HCT116 (cell line): ENCODE measurements at regions not wholly inside any gene's neighbourhood (a gene's known extent, or its start where the extent isn't known, plus 50 kb on each side); places are given as distances from the start of the nearest gene placed in this dataset.

Experiments used
- ATAC-seq: fragments of 200-7000 bp; cut with Tn5 transposase; 2 replicates; pipeline ENCODE4 v1.9.1; 2020; ENCODE audit warnings: mild to moderate bottlenecking, moderate library complexity
- BruUV-seq: library from RNA; stranded (reverse); fragments of 400-500 nt; replicated peaks from 2 replicates; lab custom pipeline; 2021; lab: Mats Ljungman, UMichigan
- CTCF ChIA-PET: fragments of 300-600 bp; sonication (Branson Sonifier 250); formaldehyde crosslinking; loops from one replicate; lab custom pipeline; 2021; ENCODE audit warnings: antibody characterized with exemption; lab: Charles Lee
- POLR2A ChIA-PET: fragments of 300-600, 350-600 bp; sonication (Branson Sonifier 250); formaldehyde crosslinking; loops from one replicate; lab custom pipeline; 2021; ENCODE audit warnings: antibody characterized with exemption; lab: Charles Lee
- RAD21 ChIA-PET, 2 experiments: fragments of 300-600 bp; sonication (Branson Sonifier 250); formaldehyde crosslinking; loops; one replicate each; lab custom pipeline; 2023; ENCODE audit warnings: low total read pairs in 2 of 2; ENCODE audit not compliant: uncharacterized antibody in 2 of 2, unreplicated experiment in 2 of 2, low non-redundant PET in 1 of 2; lab: Charles Lee
- DNase-seq: peaks from one replicate; pipeline ENCODE4 v3.0.0-alpha.2; 2010; ENCODE audit warnings: low read depth, low spot score
- H2AFZ ChIP-seq: fragments of 200-600 bp; shearing (Covaris generic), sonication (generic); 2 replicates; pipeline ENCODE4 v1.6.1; 2017; ENCODE audit warnings: low read depth, mixed run types, mixed read lengths, antibody characterized with exemption, low read length; ENCODE audit not compliant: poor library complexity, severe bottlenecking
- H3K27ac ChIP-seq: 2 replicates; pipeline ENCODE4 v1.5.1; 2012; ENCODE audit warnings: low read depth, low read length
- H3K27me3 ChIP-seq: fragments of 200-600 bp; sonication (generic); 2 replicates; pipeline ENCODE4 v1.6.1; 2016; ENCODE audit warnings: mixed run types, low read length, mixed read lengths; ENCODE audit not compliant: insufficient read depth
- H3K36me3 ChIP-seq, 2 experiments: fragments of 200-500 bp in 1 of 2; fragments of 200-600 bp in 1 of 2; sonication (Bioruptor generic) in 1 of 2; sonication (generic) in 1 of 2; 2 replicates each; pipeline versions ENCODE4 v1.5.1 to v1.6.1; 2014 to 2016; ENCODE audit warnings: low read length in 2 of 2, inconsistent platforms in 1 of 2, mixed read lengths in 1 of 2, mixed run types in 1 of 2; ENCODE audit not compliant: insufficient read depth in 2 of 2, control insufficient read depth in 1 of 2
- H3K4me1 ChIP-seq, 2 experiments: fragments of 200-600 bp in 1 of 2; sonication (generic) in 1 of 2; 2 replicates each; pipeline versions ENCODE4 v1.5.1 to v1.6.1; 2012 to 2017; ENCODE audit warnings: low read length in 2 of 2, inconsistent platforms in 1 of 2, mild to moderate bottlenecking in 1 of 2, mixed read lengths in 1 of 2, mixed run types in 1 of 2, moderate library complexity in 1 of 2; ENCODE audit not compliant: insufficient read depth in 2 of 2, control insufficient read depth in 1 of 2
- H3K4me2 ChIP-seq: fragments of 200-600 bp; sonication (generic); 2 replicates; pipeline ENCODE4 v1.6.1; 2017; ENCODE audit warnings: mixed run types, low read length, mixed read lengths
- H3K4me3 ChIP-seq, 2 experiments: fragments of 200-600 bp in 1 of 2; sonication (generic) in 1 of 2; replicated peaks in 1 of 2; 2 replicates each; pipeline ENCODE4 v1.5.1; 2011 to 2016; ENCODE audit warnings: low read length in 2 of 2, control low read depth in 1 of 2, low read depth in 1 of 2, mild to moderate bottlenecking in 1 of 2, mixed read lengths in 1 of 2, mixed run types in 1 of 2
- H3K79me2 ChIP-seq: fragments of 200-600 bp; sonication (generic); 2 replicates; pipeline ENCODE4 v1.6.1; 2017; ENCODE audit warnings: mild to moderate bottlenecking, mixed run types, low read length, moderate library complexity, mixed read lengths; ENCODE audit not compliant: insufficient read depth
- H3K9ac ChIP-seq: fragments of 200-600 bp; sonication (generic); 2 replicates; pipeline ENCODE4 v1.6.1; 2016; ENCODE audit warnings: low read length, mixed read lengths
- H3K9me2 ChIP-seq: fragments of 200-600 bp; sonication (generic), shearing (Covaris generic); 2 replicates; pipeline ENCODE4 v1.6.1; 2017; ENCODE audit warnings: mixed run types, mild to moderate bottlenecking, moderate library complexity; ENCODE audit not compliant: insufficient read depth
- H3K9me3 ChIP-seq, 2 experiments: fragments of 200-500 bp in 1 of 2; fragments of 200-600 bp in 1 of 2; sonication (Bioruptor generic) in 1 of 2; sonication (generic) in 1 of 2; 2 replicates each; pipeline ENCODE4 v1.6.1; 2014 to 2017; ENCODE audit warnings: low read length in 2 of 2, mixed read lengths in 2 of 2, inconsistent platforms in 1 of 2, low read depth in 1 of 2, mild to moderate bottlenecking in 1 of 2, mixed run types in 1 of 2, moderate library complexity in 1 of 2; ENCODE audit not compliant: control insufficient read depth in 1 of 2, insufficient read depth in 1 of 2
- H4K20me1 ChIP-seq: fragments of 200-600 bp; sonication (generic), shearing (Covaris generic); 2 replicates; pipeline ENCODE4 v1.6.1; 2017; ENCODE audit warnings: mixed run types, mild to moderate bottlenecking, moderate library complexity; ENCODE audit not compliant: insufficient read depth
- ATF3 ChIP-seq: IDR thresholded peaks from 2 replicates; pipeline ENCODE4 v1.6.1; 2012
- CBX3 ChIP-seq: IDR thresholded peaks from 2 replicates; pipeline ENCODE4 v1.6.1; 2012; ENCODE audit warnings: low read depth
- CEBPB ChIP-seq: IDR thresholded peaks from 2 replicates; pipeline ENCODE4 v1.6.1; 2012; ENCODE audit warnings: low read depth
- CTCF ChIP-seq, 3 experiments: fragments of 200-600 bp in 1 of 3; sonication (generic) in 1 of 3; IDR thresholded peaks in 2 of 3; conservative IDR thresholded peaks in 1 of 3; 2 replicates each; pipeline ENCODE4 v1.5.1; 2012 to 2017; ENCODE audit warnings: low read depth in 2 of 3, low read length in 2 of 3, antibody characterized with exemption in 1 of 3, borderline replicate concordance in 1 of 3, control low read depth in 1 of 3, mild to moderate bottlenecking in 1 of 3, mixed read lengths in 1 of 3, mixed run types in 1 of 3, moderate library complexity in 1 of 3; ENCODE audit not compliant: insufficient read depth in 1 of 3
- EZH2 ChIP-seq: fragments of 200-600 bp; sonication (generic); IDR thresholded peaks from 2 replicates; pipeline ENCODE4 v1.6.1; 2017; ENCODE audit warnings: antibody characterized with exemption, mixed run types
- EZH2phosphoT487 ChIP-seq: fragments of 200-600 bp; IDR thresholded peaks from 2 replicates; pipeline ENCODE4 v1.6.1; 2018; ENCODE audit warnings: antibody characterized with exemption, borderline replicate concordance
- JUND ChIP-seq: IDR thresholded peaks from 2 replicates; pipeline ENCODE4 v1.6.1; 2012
- POLR2A ChIP-seq: IDR thresholded peaks from 2 replicates; pipeline ENCODE4 v1.7.0; 2011; ENCODE audit warnings: borderline replicate concordance; ENCODE audit not compliant: insufficient read depth, insufficient read length; ENCODE audit errors: extremely low read depth
- POLR2AphosphoS5 ChIP-seq: IDR thresholded peaks from 2 replicates; pipeline ENCODE4 v1.6.1; 2011; ENCODE audit warnings: mild to moderate bottlenecking, low read depth, low read length, moderate library complexity
- SIN3A ChIP-seq: IDR thresholded peaks from 2 replicates; pipeline ENCODE4 v1.6.1; 2012; ENCODE audit warnings: low read depth
- SRF ChIP-seq: IDR thresholded peaks from 2 replicates; pipeline ENCODE4 v1.6.1; 2012; ENCODE audit warnings: low read depth
- TCF7L2 ChIP-seq: IDR thresholded peaks from 2 replicates; pipeline ENCODE4 v1.7.0; 2011; ENCODE audit warnings: borderline replicate concordance, inconsistent platforms; ENCODE audit not compliant: insufficient read depth, insufficient read length; ENCODE audit errors: extremely low read depth
- YY1 ChIP-seq: IDR thresholded peaks from 2 replicates; pipeline ENCODE4 v1.6.1; 2011; ENCODE audit warnings: low read length, low read depth, moderate library complexity, mild to moderate bottlenecking; ENCODE audit not compliant: insufficient replicate concordance; ENCODE audit errors: extremely low read depth
- ZBTB33 ChIP-seq: IDR thresholded peaks from 2 replicates; pipeline ENCODE4 v1.6.1; 2011; ENCODE audit warnings: mild to moderate bottlenecking, low read length, moderate library complexity; ENCODE audit not compliant: insufficient replicate concordance; ENCODE audit errors: extremely low read depth
- ZFX ChIP-seq: fragments of 450-650 bp; IDR thresholded peaks from 2 replicates; pipeline ENCODE4 v1.6.1; 2017
- ZNF274 ChIP-seq: fragments of 200-500 bp; sonication (Bioruptor generic); IDR thresholded peaks from 2 replicates; pipeline ENCODE4 v1.6.1; 2014; ENCODE audit warnings: mild to moderate bottlenecking, low read depth, low read length, inconsistent platforms
- intact Hi-C: fragments of 100-400 bp; cut with micrococcal nuclease; formaldehyde crosslinking; loops from 2 replicates; pipeline ENCODE4 v1.10.0; 2022

- Histone ChIP-seq H3K4me2 (no peak overlapping the region), H3K9me3 (no peaks in the 10 kb centered on the region), H4K20me1 (no peaks in the 10 kb centered on the region), H3K79me2 (no peaks in the 10 kb centered on the region), H3K27ac (no peak overlapping the region), H3K36me3 (no peaks in the 10 kb centered on the region), H3K4me3 (no peak overlapping the region), H3K4me1 (no peaks in the 10 kb centered on the region), H3K9me2 (no peaks in the 10 kb centered on the region), H3K9ac (no peak overlapping the region), H2AFZ (no peak overlapping the region), H3K27me3 (no peaks in the 10 kb centered on the region)
- TF ChIP-seq EZH2phosphoT487, result no peak
- no peak for TF ChIP-seq YY1
- no peak for TF ChIP-seq ATF3
- no peak for TF ChIP-seq CEBPB
- TF ChIP-seq POLR2A, result no peak
- no peak for TF ChIP-seq SRF
- no peak for TF ChIP-seq TCF7L2
- no peak for TF ChIP-seq SIN3A
- TF ChIP-seq ZFX, result no peak
- no peak for TF ChIP-seq CBX3
- no peak for TF ChIP-seq JUND
- TF ChIP-seq EZH2, result no peak
- TF ChIP-seq ZBTB33, result no peak
- TF ChIP-seq ZNF274, result no peak
- no peak for TF ChIP-seq CTCF (IDR thresholded peaks at IDR 0.05 in 2 of 3, conservative IDR thresholded peaks at IDR 0.05 in 1 of 3; ENCODE audit: borderline replicate concordance in 1 of 3, insufficient read depth in 1 of 3, low read depth in 2 of 3, low read length in 2 of 3)
- TF ChIP-seq POLR2AphosphoS5, result no peak
- intact Hi-C loops, result no loop called here
- no TSS peak for BruUV-seq
- DNase-seq, result no peak
- POLR2A ChIA-PET, result interaction anchor here (0.6 kb wide), 1 partner anchor 12 kb away, joined by 4 read pairs; no protein-coding TSS in a partner anchor
- RAD21 ChIA-PET, result no interaction called here
- no peak for ATAC-seq
- CTCF ChIA-PET, result no interaction called here
Measured at GRCh38 chr6:11378639-11379038, 146.2 kb upstream of the NEDD9 start.
